ENCODE measurements at regions not wholly inside any gene's neighbourhood (a gene's known extent, or its start where the extent isn't known, plus 50 kb on each side); places are given as distances from the start of the nearest gene placed in this dataset.

DNA sequence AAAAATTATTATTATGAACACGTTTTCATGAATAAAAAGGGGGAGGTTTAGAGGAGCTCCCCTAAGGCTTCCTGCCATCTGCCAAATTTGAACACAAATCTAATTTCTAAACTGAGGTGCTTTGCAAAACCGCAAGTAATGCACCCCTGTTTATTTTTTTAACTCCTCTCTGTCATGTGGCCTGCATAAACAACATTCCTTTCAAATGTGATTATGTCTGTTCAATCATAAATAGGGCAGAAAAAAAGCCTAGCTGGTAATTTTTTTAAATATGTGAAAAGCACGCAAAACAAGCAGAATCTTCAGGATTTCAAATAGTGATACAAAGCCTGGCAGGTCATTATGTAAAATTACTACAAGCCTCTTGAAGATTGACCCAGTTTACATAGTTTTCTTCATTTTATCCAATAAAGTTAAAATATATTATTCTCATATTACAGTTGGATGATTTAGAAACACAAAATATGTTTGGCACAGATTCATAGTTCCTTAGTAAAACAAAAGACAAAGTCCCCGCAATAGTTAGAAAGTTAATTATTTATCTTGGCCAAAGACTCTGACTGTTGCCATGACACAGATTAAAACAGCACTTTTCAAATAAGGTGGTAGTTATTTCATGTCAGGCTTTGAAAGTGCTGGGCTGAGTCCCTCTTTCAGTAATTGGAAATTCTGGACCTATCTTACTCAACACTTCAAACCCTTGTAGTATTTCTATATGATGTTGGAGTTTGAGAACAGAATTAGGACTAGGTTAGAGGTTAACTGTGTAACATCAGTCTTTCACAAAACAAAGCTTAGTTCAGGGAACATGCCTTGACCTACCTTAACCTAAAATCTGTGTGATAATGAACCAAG lies 200.3 kb upstream of the MPPED2 start:
- TF ChIP-seq CTCF (IDR thresholded peaks at IDR 0.05; ENCODE audit: low read length) (no peak), EZH2 (optimal IDR thresholded peaks at IDR 0.05; ENCODE audit: low read depth, low read length) (no peak)

All from MM.1S (cell line).